Erythroblast (primary cell): ENCODE measurements at regions not wholly inside any gene's neighbourhood (a gene's known extent, or its start where the extent isn't known, plus 50 kb on each side); places are given as distances from the start of the nearest gene placed in this dataset.

Source experiments
- GATA1 ChIP-seq: IDR thresholded peaks from 2 replicates; pipeline ENCODE4 v1.6.1; 2011; ENCODE audit warnings: low read depth, mild to moderate bottlenecking, control low read depth, low read length, moderate library complexity
- POLR2A ChIP-seq: IDR thresholded peaks from 2 replicates; pipeline ENCODE4 v1.6.1; 2011; ENCODE audit warnings: mild to moderate bottlenecking, low read length

DNA sequence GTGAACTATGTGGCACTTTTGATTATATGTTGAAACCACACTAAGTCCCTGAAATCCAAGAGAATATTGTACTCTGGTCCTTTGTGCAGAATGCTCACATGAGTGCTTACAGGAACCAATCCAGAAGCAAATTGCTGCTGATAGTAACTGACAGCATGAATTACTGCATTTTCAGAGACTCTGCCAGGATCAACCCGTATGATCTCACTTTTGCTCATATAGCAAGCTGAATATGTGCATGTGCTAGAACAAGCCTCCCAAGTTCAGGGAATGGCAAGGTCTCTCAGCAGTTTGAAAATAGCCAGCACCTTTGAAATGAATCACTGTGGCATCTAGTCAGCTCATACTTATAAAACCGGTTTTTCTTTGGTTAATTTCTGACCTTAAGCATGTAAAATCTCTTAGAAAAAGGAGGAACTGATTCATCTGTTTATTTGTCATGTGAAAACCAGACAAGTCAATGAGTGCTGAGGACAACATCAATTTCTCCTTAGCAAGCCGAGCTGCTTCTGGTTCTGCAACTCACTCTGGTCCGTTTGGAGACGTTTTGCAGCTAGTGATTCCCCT is 215.7 kb upstream of the ELL2 start:
- no peak for TF ChIP-seq POLR2A
- no peak for TF ChIP-seq GATA1
